HUES64 (cell line): ENCODE measurements at regions not wholly inside any gene's neighbourhood (a gene's known extent, or its start where the extent isn't known, plus 50 kb on each side); places are given as distances from the start of the nearest gene placed in this dataset.

Source experiments
- H3K27ac ChIP-seq: 2 replicates; pipeline ENCODE4 v1.7.0; 2013; ENCODE audit warnings: low read depth, low read length, inconsistent platforms
- H3K27me3 ChIP-seq: 2 replicates; pipeline ENCODE4 v1.6.1; 2013; ENCODE audit warnings: mild to moderate bottlenecking, low read length; ENCODE audit not compliant: insufficient read depth
- H3K36me3 ChIP-seq: 2 replicates; pipeline ENCODE4 v1.6.1; 2013; ENCODE audit warnings: mild to moderate bottlenecking, low read length; ENCODE audit not compliant: insufficient read depth
- H3K4me1 ChIP-seq: 2 replicates; pipeline ENCODE4 v1.6.1; 2013; ENCODE audit warnings: mild to moderate bottlenecking, low read length, moderate library complexity; ENCODE audit not compliant: insufficient read depth
- H3K4me3 ChIP-seq: 2 replicates; pipeline ENCODE4 v1.5.1; 2013; ENCODE audit warnings: mild to moderate bottlenecking, low read length, moderate library complexity
- H3K9ac ChIP-seq: 2 replicates; pipeline ENCODE4 v1.6.1; 2013; ENCODE audit warnings: mild to moderate bottlenecking, low read depth, low read length
- H3K9me3 ChIP-seq: 2 replicates; pipeline ENCODE4 v1.6.1; 2013; ENCODE audit warnings: low read depth, low read length; ENCODE audit not compliant: insufficient read depth
- WGBS: fragments of 150-250, 120-280 bp; methylation state at CpG from one replicate; pipeline ENCODE4 v1.1.7; 2013; ENCODE audit warnings: missing lambda C conversion rate; 5-methylcytosine and 5-hydroxymethylcytosine counted together

GRCh38 chr2:209189893-209190292, 234.0 kb upstream of the MAP2 start:
- Histone ChIP-seq H3K27ac (no peak overlapping the region), H3K4me1 (no peaks in the 10 kb centered on the region), H3K4me3 (no peak overlapping the region), H3K9me3 (no peaks in the 10 kb centered on the region), H3K9ac (no peak overlapping the region), H3K36me3 (no peaks in the 10 kb centered on the region), H3K27me3 (no peaks in the 10 kb centered on the region)
- WGBS: 88% methylated on average over 1 of the region's 1 CpG

- Histone ChIP-seq H3K9me3 (no peaks in the 10 kb centered on the region), H3K9ac (no peak overlapping the region), H3K36me3 (no peaks in the 10 kb centered on the region), H3K4me1 (no peaks in the 10 kb centered on the region), H3K4me3 (no peak overlapping the region), H3K27me3 (no peaks in the 10 kb centered on the region), H3K27ac (no peak overlapping the region)
Measured at GRCh38 chr2:209191139-209191538, 232.7 kb upstream of the MAP2 start.

DNA sequence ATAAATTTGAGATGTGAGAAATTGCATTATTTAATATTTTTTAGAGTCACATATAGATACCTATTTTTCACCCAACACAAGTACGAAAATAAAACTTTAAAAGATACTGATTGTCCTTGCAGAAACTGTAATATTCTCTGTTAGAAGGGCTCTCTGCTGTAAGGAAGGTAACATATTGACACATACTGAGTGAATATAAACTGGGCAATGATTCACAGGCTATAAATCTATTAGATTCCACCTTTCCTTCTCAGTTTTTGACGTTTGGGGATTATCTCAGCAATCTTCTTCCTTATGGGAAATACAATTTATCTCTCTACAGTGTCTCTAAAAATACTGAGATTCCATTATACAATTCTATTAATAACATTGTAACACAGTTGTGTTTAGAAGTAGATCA, 229.1 kb upstream of the MAP2 start:
- no peaks in the 10 kb centered on the region; the same call in 1 of the 2 replicates for H3K9me3 ChIP-seq
- H3K4me3 ChIP-seq: no peak overlapping the region
- H3K27me3 ChIP-seq: no peaks in the 10 kb centered on the region
- no peaks in the 10 kb centered on the region for H3K36me3 ChIP-seq
- H3K9ac ChIP-seq: no peak overlapping the region
- H3K27ac ChIP-seq: no peak overlapping the region
- 81% methylated on average over 2 of the region's 2 CpGs for WGBS
- H3K4me1 ChIP-seq: no peaks in the 10 kb centered on the region

DNA sequence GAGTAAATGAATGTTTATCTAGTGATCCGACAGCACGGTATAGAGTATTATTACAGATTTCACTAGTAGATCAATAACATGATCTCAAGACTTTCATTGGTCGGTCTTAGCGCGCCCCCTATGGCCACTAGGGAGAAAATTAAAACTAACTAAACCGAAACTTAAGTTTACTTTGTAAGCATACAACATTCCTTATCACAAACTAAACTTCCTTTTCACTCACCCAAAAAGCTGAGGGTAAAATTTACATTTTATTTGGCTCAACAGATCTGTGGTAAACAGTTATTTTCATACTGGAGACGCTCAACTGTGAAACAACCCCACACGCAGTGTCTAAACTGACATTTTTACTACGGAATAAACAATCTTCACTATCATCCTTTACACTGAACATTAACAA, 215.6 kb upstream of the MAP2 start:
- Histone ChIP-seq H3K27me3 (no peaks in the 10 kb centered on the region), H3K9ac (no peak overlapping the region), H3K4me1 (peaks cover 3% of the 10 kb centered on the region; the same call in 1 of the 2 replicates), H3K27ac (no peak overlapping the region), H3K36me3 (no peaks in the 10 kb centered on the region), H3K9me3 (no peaks in the 10 kb centered on the region), H3K4me3 (no peak overlapping the region)
- WGBS: 57% methylated on average over 8 of the region's 9 CpGs

GRCh38 chr2:209209943-209210342, 213.9 kb upstream of the MAP2 start:
- Histone ChIP-seq H3K9me3 (no peaks in the 10 kb centered on the region), H3K9ac (no peak overlapping the region), H3K27me3 (no peaks in the 10 kb centered on the region)

GRCh38 chr2:209230560-209230959, 193.3 kb upstream of the MAP2 start:
- 94% methylated on average over 1 of the region's 2 CpGs for WGBS
- no peak overlapping the region for H3K27ac ChIP-seq
- H3K9ac ChIP-seq: no peak overlapping the region
- no peaks in the 10 kb centered on the region for H3K27me3 ChIP-seq
- H3K9me3 ChIP-seq: 0 out of 2 replicates have a peak, but pooled peaks cover 2% of the 10 kb centered on the region
- no peak overlapping the region for H3K4me3 ChIP-seq
- H3K4me1 ChIP-seq: peaks cover 7% of the 10 kb centered on the region; the same call in 1 of the 2 replicates
- no peaks in the 10 kb centered on the region for H3K36me3 ChIP-seq

More at GRCh38 chr2:209209943-209210342, 213.9 kb upstream of the MAP2 start:
- no peaks in the 10 kb centered on the region for H3K36me3 ChIP-seq
- no peak overlapping the region for H3K27ac ChIP-seq
- H3K4me3 ChIP-seq: no peak overlapping the region
- WGBS: 92% methylated on average over 4 of the region's 4 CpGs
- peaks cover 3% of the 10 kb centered on the region; the same call in 1 of the 2 replicates for H3K4me1 ChIP-seq

- 63% methylated on average over 2 of the region's 2 CpGs for WGBS
- H3K9ac ChIP-seq: no peak overlapping the region
- no peaks in the 10 kb centered on the region for H3K36me3 ChIP-seq
- no peak overlapping the region for H3K27ac ChIP-seq
- no peak overlapping the region for H3K4me3 ChIP-seq
- peaks cover 3% of the 10 kb centered on the region; the same call in 1 of the 2 replicates for H3K9me3 ChIP-seq
- no peaks in the 10 kb centered on the region for H3K27me3 ChIP-seq
- H3K4me1 ChIP-seq: peaks cover 9% of the 10 kb centered on the region; the same call in 1 of the 2 replicates
Measured at GRCh38 chr2:209236377-209236776, 187.5 kb upstream of the MAP2 start.

- no peak overlapping the region for H3K27ac ChIP-seq
- no peak overlapping the region for H3K4me3 ChIP-seq
- WGBS: no CpG with 5 or more reads among the region's 3 CpGs
- H3K27me3 ChIP-seq: no peaks in the 10 kb centered on the region
- H3K9me3 ChIP-seq: peaks cover 3% of the 10 kb centered on the region; the same call in 1 of the 2 replicates
- H3K9ac ChIP-seq: no peak overlapping the region
- 0 out of 2 replicates have a peak, but pooled peaks cover 4% of the 10 kb centered on the region for H3K4me1 ChIP-seq
- no peaks in the 10 kb centered on the region for H3K36me3 ChIP-seq
Measured at GRCh38 chr2:209238765-209239584, 184.9 kb upstream of the MAP2 start.

DNA sequence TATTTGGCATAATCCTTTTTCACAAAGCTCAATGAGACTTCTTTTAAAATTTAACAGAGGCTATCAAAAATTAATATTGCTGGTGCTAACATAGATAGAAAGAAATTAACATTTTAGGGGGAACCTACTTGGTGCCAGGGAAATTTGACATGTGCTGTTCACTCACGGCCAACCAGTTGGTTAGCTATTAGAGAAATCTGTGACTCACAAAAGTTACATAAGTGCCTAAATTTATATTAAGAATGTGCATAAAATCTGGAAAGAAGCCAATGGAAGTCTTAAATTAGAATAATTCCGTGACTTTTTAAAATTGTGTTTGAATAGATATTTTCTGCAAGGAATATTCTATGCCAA, 184.3 kb upstream of the MAP2 start:
- H3K9ac ChIP-seq: no peak overlapping the region
- no peak overlapping the region for H3K4me3 ChIP-seq
- no peaks in the 10 kb centered on the region for H3K27me3 ChIP-seq
- H3K36me3 ChIP-seq: no peaks in the 10 kb centered on the region
- H3K9me3 ChIP-seq: peaks cover 3% of the 10 kb centered on the region; the same call in 1 of the 2 replicates
- 0 out of 2 replicates have a peak, but pooled peaks cover 4% of the 10 kb centered on the region for H3K4me1 ChIP-seq
- WGBS: 50% methylated on average over 1 of the region's 2 CpGs
- H3K27ac ChIP-seq: no peak overlapping the region

DNA sequence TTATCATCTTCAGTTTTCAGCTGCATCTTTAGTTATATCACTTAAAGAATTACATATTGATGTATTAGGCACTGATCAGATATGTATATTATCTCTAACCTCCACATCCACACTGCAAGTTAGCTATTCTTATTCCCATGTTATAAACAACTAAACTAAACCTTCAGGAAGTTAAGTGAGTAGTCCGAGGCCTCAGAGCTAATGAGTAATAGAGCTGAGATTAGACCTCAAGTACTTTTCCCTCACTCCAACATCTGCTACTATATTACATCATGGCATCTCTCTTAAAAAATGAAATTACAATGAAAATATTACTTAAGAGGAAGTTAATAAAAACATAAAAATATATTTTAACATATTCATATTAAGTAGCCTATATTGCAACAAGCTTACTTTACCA, 183.6 kb upstream of the MAP2 start:
- no peak overlapping the region for H3K27ac ChIP-seq
- no peak overlapping the region for H3K4me3 ChIP-seq
- H3K4me1 ChIP-seq: 0 out of 2 replicates have a peak, but pooled peaks cover 4% of the 10 kb centered on the region
- no peak overlapping the region for H3K9ac ChIP-seq
- WGBS: 71% methylated on average over 1 of the region's 1 CpG
- no peaks in the 10 kb centered on the region for H3K36me3 ChIP-seq
- H3K9me3 ChIP-seq: peaks cover 3% of the 10 kb centered on the region; the same call in 1 of the 2 replicates
- H3K27me3 ChIP-seq: no peaks in the 10 kb centered on the region

DNA sequence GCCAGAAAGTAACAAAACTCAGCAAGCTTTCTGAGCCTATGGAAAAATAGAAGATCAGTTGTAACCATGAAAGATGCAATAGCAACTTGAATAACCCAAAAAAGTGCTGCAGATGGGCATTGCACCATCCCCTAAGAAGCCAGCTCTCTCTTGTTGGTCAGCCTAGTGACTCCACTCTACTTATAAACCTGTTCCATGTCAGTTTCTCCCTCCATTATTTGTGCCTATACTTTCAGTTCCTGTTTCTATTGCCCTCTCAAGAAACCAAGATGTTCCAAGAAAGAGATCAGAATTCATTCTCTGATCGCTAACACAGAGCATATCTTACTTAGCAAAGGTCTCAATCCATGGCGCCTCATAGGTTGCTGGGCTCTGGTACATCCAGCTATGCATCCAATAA, 170.3 kb upstream of the MAP2 start:
- 74% methylated on average over 2 of the region's 2 CpGs for WGBS
- no peak overlapping the region for H3K9ac ChIP-seq
- H3K36me3 ChIP-seq: no peaks in the 10 kb centered on the region
- H3K4me3 ChIP-seq: no peak overlapping the region
- H3K4me1 ChIP-seq: no peaks in the 10 kb centered on the region
- H3K27ac ChIP-seq: no peak overlapping the region
- no peaks in the 10 kb centered on the region for H3K27me3 ChIP-seq
- 0 out of 2 replicates have a peak, but pooled peaks cover 4% of the 10 kb centered on the region for H3K9me3 ChIP-seq
